ENCODE measurements at regions not wholly inside any gene's neighbourhood (a gene's known extent, or its start where the extent isn't known, plus 50 kb on each side); places are given as distances from the start of the nearest gene placed in this dataset.

DNA sequence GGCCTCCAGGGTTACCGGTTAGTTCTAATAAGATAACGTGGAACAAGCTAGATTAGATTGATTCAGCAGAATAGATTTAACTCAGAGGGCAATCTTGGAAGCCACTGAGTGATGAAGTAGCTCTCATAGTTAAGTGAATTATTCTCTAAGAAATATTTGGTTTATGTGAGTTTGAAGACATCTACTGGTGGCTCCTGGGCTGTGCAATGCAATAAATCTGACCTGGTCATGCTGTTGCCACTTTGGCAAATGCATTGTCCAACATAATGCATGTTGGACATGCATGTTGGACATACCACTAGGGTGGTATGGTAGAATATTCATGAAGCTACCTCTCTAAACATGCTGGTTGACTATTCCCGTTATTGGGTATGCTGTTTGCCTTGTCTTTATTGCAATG is 493.7 kb upstream of the VRK2 start:
- Mint-ChIP-seq H3K4me3 (no peak overlapping the region), H3K36me3 (ENCODE audit: low read depth) (no peaks in the 10 kb centered on the region), H3K4me1 (ENCODE audit: low read depth) (peaks cover 4% of the 10 kb centered on the region), H3K9me3 (peaks cover 12% of the 10 kb centered on the region), H3K27me3 (no peaks in the 10 kb centered on the region), H3K27ac (no peak overlapping the region)
- intact Hi-C loops (cut with micrococcal nuclease) = no loop called here
- TF ChIP-seq, protein P1, sequence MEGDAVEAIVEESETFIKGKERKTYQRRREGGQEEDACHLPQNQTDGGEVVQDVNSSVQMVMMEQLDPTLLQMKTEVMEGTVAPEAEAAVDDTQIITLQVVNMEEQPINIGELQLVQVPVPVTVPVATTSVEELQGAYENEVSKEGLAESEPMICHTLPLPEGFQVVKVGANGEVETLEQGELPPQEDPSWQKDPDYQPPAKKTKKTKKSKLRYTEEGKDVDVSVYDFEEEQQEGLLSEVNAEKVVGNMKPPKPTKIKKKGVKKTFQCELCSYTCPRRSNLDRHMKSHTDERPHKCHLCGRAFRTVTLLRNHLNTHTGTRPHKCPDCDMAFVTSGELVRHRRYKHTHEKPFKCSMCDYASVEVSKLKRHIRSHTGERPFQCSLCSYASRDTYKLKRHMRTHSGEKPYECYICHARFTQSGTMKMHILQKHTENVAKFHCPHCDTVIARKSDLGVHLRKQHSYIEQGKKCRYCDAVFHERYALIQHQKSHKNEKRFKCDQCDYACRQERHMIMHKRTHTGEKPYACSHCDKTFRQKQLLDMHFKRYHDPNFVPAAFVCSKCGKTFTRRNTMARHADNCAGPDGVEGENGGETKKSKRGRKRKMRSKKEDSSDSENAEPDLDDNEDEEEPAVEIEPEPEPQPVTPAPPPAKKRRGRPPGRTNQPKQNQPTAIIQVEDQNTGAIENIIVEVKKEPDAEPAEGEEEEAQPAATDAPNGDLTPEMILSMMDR (IDR thresholded peaks at IDR 0.05) = no peak
- ATAC-seq (no peak), DNase-seq (no peak)
- ChIA-PET POLR2A (no interaction called here), CTCF (no interaction called here)

GRCh38 chr2:57554348-57554747 is 492.3 kb upstream of the VRK2 start:
- DNase-seq (no peak), ATAC-seq (no peak)
- POLR2A ChIA-PET = interaction anchor here (0.9 kb wide), 1 partner anchor 20 kb away, joined by 3 read pairs; no protein-coding TSS in a partner anchor
- peaks cover 12% of the 10 kb centered on the region for H3K9me3 Mint-ChIP-seq
- TF ChIP-seq, protein P1 (IDR thresholded peaks at IDR 0.05) = no peak
- CTCF ChIA-PET = no interaction called here
- no peaks in the 10 kb centered on the region for H3K36me3 Mint-ChIP-seq (ENCODE audit: low read depth)
- H3K27ac Mint-ChIP-seq = no peak overlapping the region
- H3K4me3 Mint-ChIP-seq = no peak overlapping the region
- peaks cover 4% of the 10 kb centered on the region for H3K4me1 Mint-ChIP-seq (ENCODE audit: low read depth)
- intact Hi-C loops (cut with micrococcal nuclease) = no loop called here
- H3K27me3 Mint-ChIP-seq = no peaks in the 10 kb centered on the region

- DNase-seq (no peak), ATAC-seq (no peak)
- no peak overlapping the region for H3K27ac Mint-ChIP-seq
- no peaks in the 10 kb centered on the region for H3K27me3 Mint-ChIP-seq
- H3K36me3 Mint-ChIP-seq (ENCODE audit: low read depth) = no peaks in the 10 kb centered on the region
- no peak overlapping the region for H3K4me3 Mint-ChIP-seq
- ChIA-PET CTCF (no interaction called here), POLR2A (no interaction called here)
- TF ChIP-seq, protein P1 (IDR thresholded peaks at IDR 0.05) = no peak
- H3K9me3 Mint-ChIP-seq = peaks cover 7% of the 10 kb centered on the region
- intact Hi-C loops (cut with micrococcal nuclease) = no loop called here
- no peaks in the 10 kb centered on the region for H3K4me1 Mint-ChIP-seq (ENCODE audit: low read depth)
Measured at GRCh38 chr2:57558312-57558711, 488.3 kb upstream of the VRK2 start.

DNA sequence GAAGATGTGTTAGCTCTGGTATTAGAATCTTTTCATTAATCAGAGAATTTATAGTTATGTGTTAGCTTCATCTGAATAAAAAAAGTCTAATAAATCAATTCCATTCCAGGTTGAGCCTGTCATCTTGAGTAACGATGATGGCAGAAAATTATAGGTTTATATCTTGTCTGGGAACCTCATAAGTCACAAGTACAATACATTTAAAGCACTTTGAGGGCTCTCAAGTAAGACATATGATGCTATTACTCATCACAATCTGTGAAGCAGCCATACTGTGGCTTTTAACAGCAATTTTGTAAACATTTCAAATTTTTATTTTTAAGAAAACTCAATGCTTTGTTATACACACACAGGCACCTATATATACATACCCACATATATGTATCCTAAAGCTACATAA is 484.1 kb upstream of the VRK2 start:
- Mint-ChIP-seq H3K4me1 (ENCODE audit: low read depth) (no peaks in the 10 kb centered on the region), H3K4me3 (no peak overlapping the region), H3K9me3 (no peaks in the 10 kb centered on the region), H3K27me3 (no peaks in the 10 kb centered on the region), H3K36me3 (ENCODE audit: low read depth) (no peaks in the 10 kb centered on the region), H3K27ac (no peak overlapping the region)
- POLR2A ChIA-PET = no interaction called here
- TF ChIP-seq, protein P1 (IDR thresholded peaks at IDR 0.05) = no peak
- ATAC-seq = no peak
- intact Hi-C loops (cut with micrococcal nuclease) = no loop called here
- CTCF ChIA-PET = interaction anchor here (1.6 kb wide), 1 partner anchor 13 kb away, joined by 4 read pairs; no protein-coding TSS in a partner anchor
- no peak for DNase-seq

- intact Hi-C loops (cut with micrococcal nuclease) = no loop called here
- Mint-ChIP-seq H3K4me3 (no peak overlapping the region), H3K9me3 (no peaks in the 10 kb centered on the region), H3K36me3 (ENCODE audit: low read depth) (no peaks in the 10 kb centered on the region), H3K27me3 (no peaks in the 10 kb centered on the region), H3K27ac (no peak overlapping the region), H3K4me1 (ENCODE audit: low read depth) (no peaks in the 10 kb centered on the region)
- POLR2A ChIA-PET = no interaction called here
- DNase-seq (no peak), ATAC-seq (no peak)
- CTCF ChIA-PET = interaction anchor here (1.6 kb wide), 1 partner anchor 13 kb away, joined by 4 read pairs; no protein-coding TSS in a partner anchor
- TF ChIP-seq, protein P1 (IDR thresholded peaks at IDR 0.05) = no peak
Measured at GRCh38 chr2:57563015-57563414, 483.6 kb upstream of the VRK2 start.

All from activated CD8-positive, alpha-beta T cell treated with anti-CD3 and anti-CD28 coated beads for 36 hours (primary cell).